OCI-LY3 (cell line): ENCODE measurements at regions not wholly inside any gene's neighbourhood (a gene's known extent, or its start where the extent isn't known, plus 50 kb on each side); places are given as distances from the start of the nearest gene placed in this dataset.

Experiments
- H2AFZ ChIP-seq: fragments of 200-600, 300-600 bp; shearing (Covaris generic); 2 replicates; pipeline ENCODE4 v1.6.0; 2014; ENCODE audit warnings: antibody characterized with exemption, low read depth, low read length
- H3K27ac ChIP-seq: fragments of 200-600, 300-600 bp; sonication (generic); 2 replicates; pipeline ENCODE4 v1.5.1; 2014; ENCODE audit warnings: mild to moderate bottlenecking, low read length, moderate library complexity, mixed read lengths
- H3K27me3 ChIP-seq: fragments of 200-600, 300-600 bp; sonication (generic); 2 replicates; pipeline ENCODE4 v1.6.1; 2014; ENCODE audit warnings: low read depth, low read length, mixed read lengths
- H3K36me3 ChIP-seq: fragments of 200-600, 300-600 bp; sonication (generic); replicated peaks from 2 replicates; pipeline ENCODE3; 2014; ENCODE audit warnings: low read depth, low read length, mixed read lengths
- H3K4me1 ChIP-seq: fragments of 300-600, 200-600 bp; sonication (generic); 2 replicates; pipeline ENCODE4 v1.6.1; 2014; ENCODE audit warnings: low read length, mixed read lengths
- H3K4me2 ChIP-seq: fragments of 200-600, 300-600 bp; sonication (generic); 2 replicates; pipeline ENCODE4 v1.6.1; 2014; ENCODE audit warnings: low read length, mixed read lengths
- H3K4me3 ChIP-seq: fragments of 300-600, 200-600 bp; sonication (generic); 2 replicates; pipeline ENCODE4 v1.5.1; 2014; ENCODE audit warnings: antibody characterized with exemption, mild to moderate bottlenecking, low read length, moderate library complexity
- H3K79me2 ChIP-seq: fragments of 300-600, 200-600 bp; shearing (Covaris generic); 2 replicates; pipeline ENCODE4 v1.6.1; 2014; ENCODE audit warnings: mild to moderate bottlenecking, low read length, mixed read lengths
- H3K9ac ChIP-seq: fragments of 300-600, 200-600 bp; shearing (Covaris generic); 2 replicates; pipeline ENCODE4 v1.6.0; 2014; ENCODE audit warnings: mild to moderate bottlenecking, low read length, moderate library complexity
- H3K9me3 ChIP-seq: fragments of 200-600, 300-600 bp; shearing (Covaris generic); 2 replicates; pipeline ENCODE4 v1.6.1; 2014; ENCODE audit warnings: low read length, mixed read lengths; ENCODE audit not compliant: insufficient read depth
- H4K20me1 ChIP-seq: fragments of 200-600, 300-600 bp; sonication (generic); 2 replicates; pipeline ENCODE4 v1.6.1; 2016; ENCODE audit warnings: low read length, mixed read lengths; ENCODE audit not compliant: insufficient read depth
- CTCF ChIP-seq: fragments of 200-600, 300-600 bp; sonication (generic); IDR thresholded peaks from 2 replicates; pipeline ENCODE4 v1.5.1; 2014; ENCODE audit warnings: antibody characterized with exemption, low read length, low read depth
- EZH2phosphoT487 ChIP-seq: fragments of 200-600 bp; shearing (Covaris generic); IDR thresholded peaks from 2 replicates; pipeline ENCODE4 v1.6.1; 2018; ENCODE audit warnings: antibody characterized with exemption, mixed run types, low read depth

- no peaks in the 10 kb centered on the region for H3K36me3 ChIP-seq
- H3K4me1 ChIP-seq, result no peaks in the 10 kb centered on the region
- no peaks in the 10 kb centered on the region for H3K79me2 ChIP-seq
- H3K27ac ChIP-seq, result no peak overlapping the region
- no peak overlapping the region for H3K4me3 ChIP-seq
- no peak overlapping the region for H2AFZ ChIP-seq
- no peaks in the 10 kb centered on the region for H4K20me1 ChIP-seq
- H3K9ac ChIP-seq, result no peak overlapping the region
- H3K4me2 ChIP-seq, result no peak overlapping the region
- H3K27me3 ChIP-seq, result no peaks in the 10 kb centered on the region
- no peaks in the 10 kb centered on the region for H3K9me3 ChIP-seq
- TF ChIP-seq CTCF (no peak), EZH2phosphoT487 (no peak)
Measured at GRCh38 chr6:82766476-82766875, 299.2 kb downstream of the UBE3D start.

GRCh38 chr6:82767037-82767436 lies 298.6 kb downstream of the UBE3D start:
- no peak overlapping the region for H3K27ac ChIP-seq
- TF ChIP-seq EZH2phosphoT487 (no peak), CTCF (no peak)
- no peaks in the 10 kb centered on the region for H3K9me3 ChIP-seq
- no peak overlapping the region for H3K9ac ChIP-seq
- no peaks in the 10 kb centered on the region for H3K27me3 ChIP-seq
- H4K20me1 ChIP-seq, result no peaks in the 10 kb centered on the region
- no peak overlapping the region for H3K4me2 ChIP-seq
- H3K36me3 ChIP-seq, result no peaks in the 10 kb centered on the region
- no peaks in the 10 kb centered on the region for H3K79me2 ChIP-seq
- H2AFZ ChIP-seq, result no peak overlapping the region
- no peaks in the 10 kb centered on the region for H3K4me1 ChIP-seq
- no peak overlapping the region for H3K4me3 ChIP-seq

GRCh38 chr6:82767447-82767846 lies 298.2 kb downstream of the UBE3D start:
- Histone ChIP-seq H3K9me3 (no peaks in the 10 kb centered on the region), H3K4me1 (no peaks in the 10 kb centered on the region), H3K27me3 (no peaks in the 10 kb centered on the region), H3K4me2 (no peak overlapping the region), H4K20me1 (no peaks in the 10 kb centered on the region), H3K36me3 (no peaks in the 10 kb centered on the region), H3K79me2 (no peaks in the 10 kb centered on the region), H2AFZ (no peak overlapping the region), H3K27ac (no peak overlapping the region), H3K4me3 (no peak overlapping the region), H3K9ac (no peak overlapping the region)
- no peak for TF ChIP-seq EZH2phosphoT487
- no peak for TF ChIP-seq CTCF

GRCh38 chr6:82772851-82773717 lies 292.6 kb downstream of the UBE3D start:
- Histone ChIP-seq H3K27me3 (no peaks in the 10 kb centered on the region), H3K9me3 (no peaks in the 10 kb centered on the region), H3K9ac (no peak overlapping the region), H4K20me1 (no peaks in the 10 kb centered on the region), H3K4me1 (no peaks in the 10 kb centered on the region), H3K79me2 (no peaks in the 10 kb centered on the region), H2AFZ (no peak overlapping the region), H3K36me3 (no peaks in the 10 kb centered on the region), H3K4me2 (no peak overlapping the region), H3K27ac (no peak overlapping the region), H3K4me3 (no peak overlapping the region)
- TF ChIP-seq CTCF (no peak), EZH2phosphoT487 (no peak)
